ENCODE measurements at regions not wholly inside any gene's neighbourhood (a gene's known extent, or its start where the extent isn't known, plus 50 kb on each side); places are given as distances from the start of the nearest gene placed in this dataset.
"Not testable (repeated sequence)": the region's sequence is repeated elsewhere in the genome, so short reads cannot be mapped to it uniquely, and the experiment has no call there.

DNA sequence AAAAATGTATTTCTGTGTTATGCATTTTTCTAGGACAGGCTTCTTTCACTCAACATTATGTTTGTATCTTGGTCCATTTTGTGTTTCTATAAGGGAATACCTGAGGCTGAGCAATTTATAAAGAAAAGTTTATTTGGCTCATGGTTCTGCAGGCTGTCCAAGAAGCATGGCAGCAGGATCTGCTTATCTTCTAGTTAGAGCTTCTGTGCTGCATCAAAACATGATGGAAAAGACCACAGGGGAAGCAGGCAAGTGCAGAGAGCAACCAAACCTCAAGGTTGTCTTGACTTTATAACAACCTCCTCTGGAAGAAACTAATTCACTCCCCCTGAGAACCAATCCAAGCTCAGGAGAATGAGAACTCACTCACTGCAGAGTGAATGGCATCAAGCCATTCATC, 1601.0 kb upstream of the NUDT12 start:
- DNase-seq: no peak
- H3K4me3 ChIP-seq: no peak overlapping the region
- no peak for ATAC-seq
- H3K27me3 ChIP-seq: no peaks in the 10 kb centered on the region
- TF ChIP-seq POLR2A (IDR thresholded peaks at IDR 0.05): no peak
- TF ChIP-seq, protein P1, sequence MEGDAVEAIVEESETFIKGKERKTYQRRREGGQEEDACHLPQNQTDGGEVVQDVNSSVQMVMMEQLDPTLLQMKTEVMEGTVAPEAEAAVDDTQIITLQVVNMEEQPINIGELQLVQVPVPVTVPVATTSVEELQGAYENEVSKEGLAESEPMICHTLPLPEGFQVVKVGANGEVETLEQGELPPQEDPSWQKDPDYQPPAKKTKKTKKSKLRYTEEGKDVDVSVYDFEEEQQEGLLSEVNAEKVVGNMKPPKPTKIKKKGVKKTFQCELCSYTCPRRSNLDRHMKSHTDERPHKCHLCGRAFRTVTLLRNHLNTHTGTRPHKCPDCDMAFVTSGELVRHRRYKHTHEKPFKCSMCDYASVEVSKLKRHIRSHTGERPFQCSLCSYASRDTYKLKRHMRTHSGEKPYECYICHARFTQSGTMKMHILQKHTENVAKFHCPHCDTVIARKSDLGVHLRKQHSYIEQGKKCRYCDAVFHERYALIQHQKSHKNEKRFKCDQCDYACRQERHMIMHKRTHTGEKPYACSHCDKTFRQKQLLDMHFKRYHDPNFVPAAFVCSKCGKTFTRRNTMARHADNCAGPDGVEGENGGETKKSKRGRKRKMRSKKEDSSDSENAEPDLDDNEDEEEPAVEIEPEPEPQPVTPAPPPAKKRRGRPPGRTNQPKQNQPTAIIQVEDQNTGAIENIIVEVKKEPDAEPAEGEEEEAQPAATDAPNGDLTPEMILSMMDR (IDR thresholded peaks at IDR 0.05): no peak
- H3K9me3 ChIP-seq: no peaks in the 10 kb centered on the region
- H3K36me3 ChIP-seq: no peaks in the 10 kb centered on the region
- intact Hi-C loops (cut with DNase I): no loop called here
- no peaks in the 10 kb centered on the region for H3K4me1 ChIP-seq
- H3K27ac ChIP-seq: no peak overlapping the region

DNA sequence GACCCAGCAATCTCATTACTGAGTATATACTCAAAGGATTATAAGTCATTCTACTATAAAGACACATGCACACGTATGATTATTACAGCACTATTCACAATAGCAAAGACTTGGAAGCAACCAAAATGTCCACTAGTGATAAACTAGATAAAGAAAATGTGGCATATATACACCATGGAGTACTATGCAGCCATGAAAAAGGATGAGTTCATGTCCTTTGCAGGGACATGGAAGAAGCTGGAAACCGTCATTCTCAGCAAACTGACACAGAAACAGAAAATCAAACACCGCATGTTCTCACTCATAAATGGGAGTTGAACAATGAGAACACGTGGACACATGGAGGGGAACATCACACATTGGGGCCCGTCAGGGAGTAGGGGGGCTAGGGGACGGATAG, 1600.0 kb upstream of the NUDT12 start:
- WGBS (ENCODE audit: insufficient coverage, low coverage, low lambda C conversion rate, missing lambda C conversion rate): 64% methylated on average over 6 of the region's 6 CpGs
- H3K27ac ChIP-seq; intact Hi-C loops (cut with DNase I); H3K27me3 ChIP-seq; ATAC-seq; H3K4me1 ChIP-seq; H3K36me3 ChIP-seq; DNase-seq; H3K9me3 ChIP-seq; H3K4me3 ChIP-seq: not testable (repeated sequence)

DNA sequence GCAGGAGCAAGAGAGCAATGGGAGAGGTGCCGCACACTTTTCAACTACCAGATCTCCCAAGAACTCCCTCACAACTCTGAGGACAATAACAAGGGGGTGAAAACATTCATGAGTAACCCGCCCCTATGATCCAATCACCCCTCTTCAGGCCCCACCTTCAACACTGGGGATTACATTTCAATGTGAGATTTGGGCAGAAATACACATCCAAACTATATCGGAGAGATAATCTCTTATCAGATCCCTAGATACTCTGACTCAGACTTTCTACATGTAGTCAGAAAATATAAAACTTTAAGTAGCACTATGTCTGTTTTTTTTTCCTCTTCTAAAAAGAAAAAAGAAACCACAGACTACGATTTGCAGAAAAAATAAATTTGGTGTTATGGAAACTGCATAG, 1595.9 kb upstream of the NUDT12 start:
- TF ChIP-seq POLR2A (IDR thresholded peaks at IDR 0.05): no peak
- TF ChIP-seq, protein P1 (IDR thresholded peaks at IDR 0.05): no peak
- Histone ChIP-seq H3K27ac (no peak overlapping the region), H3K4me1 (no peaks in the 10 kb centered on the region), H3K4me3 (no peak overlapping the region), H3K27me3 (no peaks in the 10 kb centered on the region), H3K9me3 (no peaks in the 10 kb centered on the region), H3K36me3 (no peaks in the 10 kb centered on the region)
- ATAC-seq: no peak
- intact Hi-C loops (cut with DNase I): no loop called here
- 48% methylated on average over 4 of the region's 4 CpGs for WGBS (ENCODE audit: insufficient coverage, low coverage, low lambda C conversion rate, missing lambda C conversion rate)
- no peak for DNase-seq

DNA sequence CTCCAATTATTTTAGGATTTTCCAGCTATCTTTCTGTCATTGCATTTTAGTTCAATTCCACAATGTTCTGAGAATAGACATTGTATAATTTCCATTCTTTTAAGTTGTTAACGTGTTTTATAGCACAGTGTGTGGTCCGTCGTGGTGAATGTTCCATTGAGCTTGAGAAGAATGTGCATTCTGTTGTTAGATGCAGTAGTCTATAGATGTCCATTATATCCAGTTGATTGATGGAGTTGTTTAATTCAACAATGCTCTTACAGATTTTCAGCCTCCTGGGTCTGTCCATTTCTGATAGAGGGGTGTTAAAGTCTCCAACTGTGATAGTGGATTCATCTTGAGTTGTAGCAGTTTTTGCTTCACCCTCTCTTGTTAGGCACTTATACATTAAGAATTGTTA, 1587.7 kb upstream of the NUDT12 start:
- TF ChIP-seq POLR2A (IDR thresholded peaks at IDR 0.05): no peak
- TF ChIP-seq, protein P1 (IDR thresholded peaks at IDR 0.05): no peak
- H3K9me3 ChIP-seq: no peaks in the 10 kb centered on the region
- H3K27ac ChIP-seq: no peak overlapping the region
- H3K36me3 ChIP-seq: no peaks in the 10 kb centered on the region
- no peaks in the 10 kb centered on the region for H3K27me3 ChIP-seq
- no peak for DNase-seq
- no peak overlapping the region for H3K4me3 ChIP-seq
- 50% methylated on average over 3 of the region's 3 CpGs for WGBS (ENCODE audit: insufficient coverage, low coverage, low lambda C conversion rate, missing lambda C conversion rate)
- no peaks in the 10 kb centered on the region for H3K4me1 ChIP-seq
- ATAC-seq: no peak
- intact Hi-C loops (cut with DNase I): no loop called here

DNA sequence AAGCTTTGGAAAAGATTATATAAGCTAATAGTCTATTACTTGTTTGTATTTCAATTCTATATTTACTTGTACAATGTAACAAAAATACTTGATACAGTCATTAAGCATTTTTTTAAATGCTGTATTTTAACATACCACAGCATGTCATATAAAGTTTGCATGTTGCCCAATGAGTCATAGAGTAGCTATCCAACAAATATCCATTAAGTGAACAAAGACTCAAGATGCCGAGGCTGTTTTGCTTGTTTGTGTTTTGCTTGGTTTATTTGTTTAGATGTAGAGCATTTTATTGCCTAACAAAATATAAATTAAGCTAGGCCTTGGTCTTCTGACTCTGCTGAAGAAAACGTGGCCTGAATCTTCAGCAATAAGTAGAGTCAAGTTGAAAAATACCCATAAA, 1584.3 kb upstream of the NUDT12 start:
- Histone ChIP-seq H3K4me1 (no peaks in the 10 kb centered on the region), H3K36me3 (no peaks in the 10 kb centered on the region), H3K9me3 (no peaks in the 10 kb centered on the region), H3K27me3 (no peaks in the 10 kb centered on the region), H3K4me3 (no peak overlapping the region), H3K27ac (no peak overlapping the region)
- intact Hi-C loops (cut with DNase I): no loop called here
- DNase-seq (no peak), ATAC-seq (no peak)
- WGBS (ENCODE audit: insufficient coverage, low coverage, low lambda C conversion rate, missing lambda C conversion rate): 36% methylated on average over 2 of the region's 2 CpGs
- TF ChIP-seq POLR2A (IDR thresholded peaks at IDR 0.05): no peak
- TF ChIP-seq, protein P1 (IDR thresholded peaks at IDR 0.05): no peak

Data from right lobe of liver (tissue), 6 donors.